ENCODE measurements at regions not wholly inside any gene's neighbourhood (a gene's known extent, or its start where the extent isn't known, plus 50 kb on each side); places are given as distances from the start of the nearest gene placed in this dataset.
"Not testable (repeated sequence)": the region's sequence is repeated elsewhere in the genome, so short reads cannot be mapped to it uniquely, and the experiment has no call there.

GRCh38 chr6:80872199-80872950 is 765.9 kb downstream of the BCKDHB start:
- Histone ChIP-seq H3K27ac (no peak overlapping the region), H3K9me3 (no peaks in the 10 kb centered on the region), H3K4me1 (no peaks in the 10 kb centered on the region), H3K4me3 (no peak overlapping the region), H3K27me3 (no peaks in the 10 kb centered on the region), H3K36me3 (no peaks in the 10 kb centered on the region)
- intact Hi-C loops (cut with DNase I) = no loop called here
- TF ChIP-seq CTCF (IDR thresholded peaks at IDR 0.05) = no peak
- DNase-seq (ENCODE audit: low spot score in 2 of 2) = no peak

GRCh38 chr6:80862756-80863155 is 756.3 kb downstream of the BCKDHB start:
- H3K27me3 ChIP-seq = no peaks in the 10 kb centered on the region
- no peak for TF ChIP-seq CTCF (IDR thresholded peaks at IDR 0.05)

GRCh38 chr6:80860107-80860506 is 753.6 kb downstream of the BCKDHB start:
- intact Hi-C loops (cut with DNase I) = no loop called here
- no peak for TF ChIP-seq CTCF (IDR thresholded peaks at IDR 0.05)
- Histone ChIP-seq H3K27me3 (no peaks in the 10 kb centered on the region), H3K4me1 (no peaks in the 10 kb centered on the region), H3K4me3 (no peak overlapping the region), H3K36me3 (no peaks in the 10 kb centered on the region), H3K27ac (no peak overlapping the region), H3K9me3 (peaks cover 0 to 7% of the 10 kb centered on the region in 2 donors)
- no peak for DNase-seq (ENCODE audit: low spot score in 2 of 2)

More at GRCh38 chr6:80862756-80863155, 756.3 kb downstream of the BCKDHB start:
- no peaks in the 10 kb centered on the region for H3K36me3 ChIP-seq
- no peak overlapping the region for H3K27ac ChIP-seq
- no peaks in the 10 kb centered on the region for H3K9me3 ChIP-seq
- H3K4me1 ChIP-seq = no peaks in the 10 kb centered on the region
- intact Hi-C loops (cut with DNase I) = no loop called here
- no peak overlapping the region for H3K4me3 ChIP-seq
- DNase-seq (ENCODE audit: low spot score in 2 of 2) = no peak

- H3K4me1 ChIP-seq; DNase-seq (ENCODE audit: low spot score in 2 of 2); H3K4me3 ChIP-seq; H3K27ac ChIP-seq; H3K27me3 ChIP-seq; intact Hi-C loops (cut with DNase I); H3K36me3 ChIP-seq: not testable (repeated sequence)
- peaks cover 6 to 24% of the 10 kb centered on the region in 2 donors for H3K9me3 ChIP-seq
Measured at GRCh38 chr6:80847973-80848372, 741.5 kb downstream of the BCKDHB start.

- no peak overlapping the region for H3K4me3 ChIP-seq
- DNase-seq (ENCODE audit: low spot score in 2 of 2) = no peak
- no peaks in the 10 kb centered on the region for H3K9me3 ChIP-seq
- H3K36me3 ChIP-seq = no peaks in the 10 kb centered on the region
- intact Hi-C loops (cut with DNase I) = no loop called here
- TF ChIP-seq CTCF (IDR thresholded peaks at IDR 0.05) = no peak
- H3K4me1 ChIP-seq = no peaks in the 10 kb centered on the region
- H3K27ac ChIP-seq = no peak overlapping the region
- no peaks in the 10 kb centered on the region for H3K27me3 ChIP-seq
Measured at GRCh38 chr6:80832337-80832736, 725.9 kb downstream of the BCKDHB start.

- Histone ChIP-seq H3K36me3 (no peaks in the 10 kb centered on the region), H3K4me3 (no peak overlapping the region), H3K4me1 (no peaks in the 10 kb centered on the region), H3K27ac (no peak overlapping the region), H3K27me3 (no peaks in the 10 kb centered on the region), H3K9me3 (no peaks in the 10 kb centered on the region)
- intact Hi-C loops (cut with DNase I) = no loop called here
- DNase-seq (ENCODE audit: low spot score in 2 of 2) = no peak
- no peak for TF ChIP-seq CTCF (IDR thresholded peaks at IDR 0.05)
Measured at GRCh38 chr6:80793411-80793810, 686.9 kb downstream of the BCKDHB start.
